HG03280 (cell line): ENCODE measurements at regions not wholly inside any gene's neighbourhood (a gene's known extent, or its start where the extent isn't known, plus 50 kb on each side); places are given as distances from the start of the nearest gene placed in this dataset.
"Not testable (repeated sequence)": the region's sequence is repeated elsewhere in the genome, so short reads cannot be mapped to it uniquely, and the experiment has no call there.

Experiments used
- ATAC-seq: cut with Tn5 transposase; IDR thresholded peaks from one replicate; pipeline ENCODE4 v1.9.1; 2021; ENCODE audit warnings: mild to moderate bottlenecking, moderate library complexity; ENCODE audit not compliant: unreplicated experiment

- ATAC-seq, result no peak
Measured at GRCh38 chr12:72148709-72149108, 123.5 kb upstream of the TRHDE start.

- no peak for ATAC-seq
Measured at GRCh38 chr12:72162875-72163274, 109.3 kb upstream of the TRHDE start.

- no peak for ATAC-seq
Measured at GRCh38 chr12:72168851-72169250, 103.3 kb upstream of the TRHDE start.

GRCh38 chr12:72173974-72174373, 98.2 kb upstream of the TRHDE start:
- no peak for ATAC-seq

- ATAC-seq, result no peak
Measured at GRCh38 chr12:72178244-72178643, 93.9 kb upstream of the TRHDE start.

- no peak for ATAC-seq
Measured at GRCh38 chr12:72178871-72179270, 93.3 kb upstream of the TRHDE start.

GRCh38 chr12:72179841-72180240, 92.3 kb upstream of the TRHDE start:
- ATAC-seq, result no peak

GRCh38 chr12:72184971-72185533, 87.1 kb upstream of the TRHDE start:
- ATAC-seq, result not testable (repeated sequence)

GRCh38 chr12:72189266-72189665, 82.9 kb upstream of the TRHDE start:
- ATAC-seq, result no peak

GRCh38 chr12:72191761-72192160, 80.4 kb upstream of the TRHDE start:
- ATAC-seq, result no peak

- no peak for ATAC-seq
Measured at GRCh38 chr12:72197790-72198189, 74.4 kb upstream of the TRHDE start.

GRCh38 chr12:72201457-72201856, 70.7 kb upstream of the TRHDE start:
- ATAC-seq, result no peak

GRCh38 chr12:72203764-72204335, 68.3 kb upstream of the TRHDE start:
- ATAC-seq, result no peak

GRCh38 chr12:72207079-72207478, 65.1 kb upstream of the TRHDE start:
- ATAC-seq, result no peak

- no peak for ATAC-seq
Measured at GRCh38 chr12:72207486-72208409, 64.4 kb upstream of the TRHDE start.

GRCh38 chr12:72209086-72209485, 63.1 kb upstream of the TRHDE start:
- no peak for ATAC-seq

- ATAC-seq, result no peak
Measured at GRCh38 chr12:72214163-72214562, 58.0 kb upstream of the TRHDE start.

GRCh38 chr12:72215287-72215686, 56.9 kb upstream of the TRHDE start:
- ATAC-seq, result not testable (repeated sequence)

- no peak for ATAC-seq
Measured at GRCh38 chr12:72219937-72220336, 52.2 kb upstream of the TRHDE start.
